Trophoblast cell (in vitro differentiated cells and primary cell): ENCODE measurements at regions not wholly inside any gene's neighbourhood (a gene's known extent, or its start where the extent isn't known, plus 50 kb on each side); places are given as distances from the start of the nearest gene placed in this dataset.

Experiments
- DNase-seq, 2 donors: peaks; one replicate each; pipeline ENCODE4 v3.0.0-alpha.2; 2016
- H2AFZ ChIP-seq: 2 replicates; pipeline ENCODE4 v1.6.1; 2013; ENCODE audit warnings: low read length, moderate library complexity, mild to moderate bottlenecking; ENCODE audit not compliant: insufficient read depth, poor library complexity
- H2AK5ac ChIP-seq: 2 replicates; pipeline ENCODE4 v1.6.1; 2013; ENCODE audit warnings: mild to moderate bottlenecking, low read length
- H2BK120ac ChIP-seq: 2 replicates; pipeline ENCODE4 v1.6.1; 2013; ENCODE audit warnings: low read length, mild to moderate bottlenecking, moderate library complexity; ENCODE audit not compliant: insufficient read depth, poor library complexity
- H2BK12ac ChIP-seq: 2 replicates; pipeline ENCODE4 v1.6.1; 2013; ENCODE audit warnings: mild to moderate bottlenecking, low read length, moderate library complexity
- H2BK5ac ChIP-seq: 2 replicates; pipeline ENCODE4 v1.6.1; 2013; ENCODE audit warnings: low read length, low read depth, moderate library complexity, mild to moderate bottlenecking; ENCODE audit not compliant: poor library complexity
- H3K14ac ChIP-seq: 2 replicates; pipeline ENCODE4 v1.6.1; 2013; ENCODE audit warnings: mild to moderate bottlenecking, low read length
- H3K18ac ChIP-seq: 2 replicates; pipeline ENCODE4 v1.6.1; 2013; ENCODE audit warnings: mild to moderate bottlenecking, low read length
- H3K23ac ChIP-seq: 2 replicates; pipeline ENCODE4 v1.6.1; 2013; ENCODE audit warnings: low read length
- H3K27ac ChIP-seq: 2 replicates; pipeline ENCODE4 v1.5.1; 2013; ENCODE audit warnings: low read depth, mild to moderate bottlenecking, inconsistent platforms, low read length, moderate library complexity
- H3K27me3 ChIP-seq: 2 replicates; pipeline ENCODE4 v1.6.1; 2013; ENCODE audit warnings: inconsistent platforms, mild to moderate bottlenecking, low read length, moderate library complexity; ENCODE audit not compliant: insufficient read depth
- H3K36me3 ChIP-seq, 2 experiments: 1 replicate in 1 of 2; 2 replicates in 1 of 2; pipeline ENCODE4 v1.6.1; 2013; ENCODE audit warnings: low read length in 2 of 2, mild to moderate bottlenecking in 2 of 2, moderate library complexity in 1 of 2; ENCODE audit not compliant: insufficient read depth in 2 of 2, control insufficient read depth in 1 of 2
- H3K4ac ChIP-seq: 2 replicates; pipeline ENCODE4 v1.6.1; 2013; ENCODE audit warnings: low read depth, mild to moderate bottlenecking, low read length, moderate library complexity
- H3K4me1 ChIP-seq, 2 experiments: 1 replicate in 1 of 2; 2 replicates in 1 of 2; pipeline ENCODE4 v1.6.1; 2013; ENCODE audit warnings: low read length in 2 of 2, mild to moderate bottlenecking in 2 of 2, moderate library complexity in 1 of 2; ENCODE audit not compliant: insufficient read depth in 2 of 2, control insufficient read depth in 1 of 2
- H3K4me2 ChIP-seq: 2 replicates; pipeline ENCODE4 v1.6.1; 2013; ENCODE audit warnings: inconsistent platforms, mild to moderate bottlenecking, low read length, moderate library complexity
- H3K4me3 ChIP-seq: 2 replicates; pipeline ENCODE4 v1.5.1; 2013; ENCODE audit warnings: mild to moderate bottlenecking, low read depth, low read length, inconsistent platforms
- H3K79me1 ChIP-seq: one replicate; pipeline ENCODE4 v1.6.1; 2013; ENCODE audit warnings: low read length
- H3K79me2 ChIP-seq: 2 replicates; pipeline ENCODE4 v1.6.1; 2013; ENCODE audit warnings: low read length, mild to moderate bottlenecking; ENCODE audit not compliant: control insufficient read depth, insufficient read depth, poor library complexity
- H3K9ac ChIP-seq: 2 replicates; pipeline ENCODE4 v1.6.1; 2013; ENCODE audit warnings: mild to moderate bottlenecking, low read length
- H3K9me3 ChIP-seq: 2 replicates; pipeline ENCODE4 v1.6.1; 2013; ENCODE audit warnings: low read depth, mild to moderate bottlenecking, control low read depth, inconsistent platforms, low read length; ENCODE audit not compliant: insufficient read depth
- H4K12ac ChIP-seq: 2 replicates; pipeline ENCODE4 v1.6.1; 2013; ENCODE audit warnings: low read depth, mild to moderate bottlenecking, low read length, moderate library complexity
- H4K8ac ChIP-seq: 2 replicates; pipeline ENCODE4 v1.6.1; 2013; ENCODE audit warnings: low read depth, mild to moderate bottlenecking, low read length, moderate library complexity
- H4K91ac ChIP-seq: one replicate; pipeline ENCODE4 v1.6.1; 2013; ENCODE audit warnings: low read depth, mild to moderate bottlenecking, low read length, moderate library complexity
- WGBS: extraction: QIAGEN DNeasy Blood & Tissue Kit; methylation state at CpG from one replicate; pipeline ENCODE4 v1.1.7; 2013; ENCODE audit warnings: missing lambda C conversion rate; ENCODE audit not compliant: insufficient read length, insufficient coverage; ENCODE audit errors: extremely low coverage; 5-methylcytosine and 5-hydroxymethylcytosine counted together

DNA sequence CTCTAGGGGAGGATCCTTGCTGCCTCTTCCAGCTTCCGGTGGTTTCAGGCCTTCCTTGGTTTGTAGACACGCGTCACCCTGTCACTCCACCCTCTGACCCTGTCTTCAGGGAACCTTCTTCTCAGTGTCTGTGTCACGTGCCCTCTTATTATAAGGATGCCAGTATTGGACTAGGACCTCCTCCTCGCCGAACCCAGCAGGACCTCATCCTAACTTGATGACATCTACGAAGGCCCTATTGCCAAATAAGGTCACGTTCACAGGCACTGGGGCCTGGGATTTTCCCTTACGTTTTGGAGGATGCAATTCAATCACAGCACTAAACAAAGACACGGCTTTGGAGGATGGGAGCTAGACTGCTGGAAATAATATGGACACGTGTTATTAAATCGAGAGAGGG is 408.7 kb downstream of the BRD1 start:
- H4K8ac ChIP-seq = no peak overlapping the region
- no peak overlapping the region for H2BK120ac ChIP-seq
- peaks cover 4 to 10% of the 10 kb centered on the region in 2 experiments for H3K4me1 ChIP-seq
- no peak overlapping the region for H3K23ac ChIP-seq
- H3K79me1 ChIP-seq = no peaks in the 10 kb centered on the region
- H3K27me3 ChIP-seq = no peaks in the 10 kb centered on the region
- DNase-seq = no peak
- H3K36me3 ChIP-seq = no peaks in the 10 kb centered on the region
- H4K12ac ChIP-seq = no peak overlapping the region
- no peak overlapping the region for H2AK5ac ChIP-seq
- no peak overlapping the region for H2BK12ac ChIP-seq
- no peak overlapping the region for H3K4me3 ChIP-seq
- H3K27ac ChIP-seq = no peak overlapping the region
- no peak overlapping the region for H4K91ac ChIP-seq
- no peak overlapping the region for H3K9ac ChIP-seq
- peaks cover 2% of the 10 kb centered on the region for H3K79me2 ChIP-seq
- no peak overlapping the region for H2AFZ ChIP-seq
- no CpG with 5 or more reads among the region's 12 CpGs for WGBS
- H3K9me3 ChIP-seq = peaks cover 5% of the 10 kb centered on the region
- H3K14ac ChIP-seq = no peak overlapping the region
- H3K4ac ChIP-seq = no peak overlapping the region
- H3K4me2 ChIP-seq = no peak overlapping the region
- H2BK5ac ChIP-seq = no peak overlapping the region
- no peak overlapping the region for H3K18ac ChIP-seq

DNA sequence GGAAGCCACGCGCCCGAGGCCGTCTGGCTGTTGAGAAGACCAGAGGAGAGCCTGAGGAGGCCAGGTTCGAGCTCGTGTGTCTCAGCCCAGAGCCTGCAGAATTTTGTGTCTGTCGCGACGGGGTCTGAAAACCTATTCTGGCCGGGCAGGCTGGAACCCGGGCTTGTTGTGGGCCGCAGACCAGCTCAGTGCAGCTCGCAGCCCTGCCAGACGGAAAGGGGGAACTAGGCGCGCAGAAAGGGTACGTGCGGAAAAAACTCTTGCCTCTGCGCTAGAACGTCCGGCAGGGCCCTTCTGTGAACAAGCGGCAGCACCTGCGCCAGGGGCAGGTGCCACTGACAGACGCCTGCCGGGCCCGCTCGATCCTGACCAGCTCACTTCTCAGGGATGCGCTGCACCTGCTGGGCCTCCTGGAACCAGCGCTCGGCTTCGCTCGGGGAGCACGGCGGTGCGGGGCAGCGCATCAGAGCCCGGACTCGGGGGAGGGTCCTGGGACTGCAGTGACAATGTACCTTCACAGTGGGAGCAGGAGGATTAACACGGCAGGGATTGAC is 409.3 kb downstream of the BRD1 start:
- no peak overlapping the region for H4K12ac ChIP-seq
- peaks cover 5% of the 10 kb centered on the region for H3K9me3 ChIP-seq
- peaks cover 2% of the 10 kb centered on the region for H3K79me2 ChIP-seq
- no peak overlapping the region for H2BK120ac ChIP-seq
- H3K9ac ChIP-seq = no peak overlapping the region
- no peak overlapping the region for H3K4me2 ChIP-seq
- H2AFZ ChIP-seq = no peak overlapping the region
- no peak for DNase-seq
- no peak overlapping the region for H3K23ac ChIP-seq
- H3K4ac ChIP-seq = no peak overlapping the region
- H2BK5ac ChIP-seq = no peak overlapping the region
- H3K4me3 ChIP-seq = no peak overlapping the region
- no CpG with 5 or more reads among the region's 39 CpGs for WGBS
- no peak overlapping the region for H4K8ac ChIP-seq
- H3K79me1 ChIP-seq = no peaks in the 10 kb centered on the region
- no peak overlapping the region for H3K18ac ChIP-seq
- no peaks in the 10 kb centered on the region for H3K27me3 ChIP-seq
- no peaks in the 10 kb centered on the region for H3K36me3 ChIP-seq
- peaks cover 3 to 10% of the 10 kb centered on the region in 2 experiments for H3K4me1 ChIP-seq
- no peak overlapping the region for H3K27ac ChIP-seq
- H2AK5ac ChIP-seq = no peak overlapping the region
- no peak overlapping the region for H3K14ac ChIP-seq
- H4K91ac ChIP-seq = no peak overlapping the region
- no peak overlapping the region for H2BK12ac ChIP-seq

DNA sequence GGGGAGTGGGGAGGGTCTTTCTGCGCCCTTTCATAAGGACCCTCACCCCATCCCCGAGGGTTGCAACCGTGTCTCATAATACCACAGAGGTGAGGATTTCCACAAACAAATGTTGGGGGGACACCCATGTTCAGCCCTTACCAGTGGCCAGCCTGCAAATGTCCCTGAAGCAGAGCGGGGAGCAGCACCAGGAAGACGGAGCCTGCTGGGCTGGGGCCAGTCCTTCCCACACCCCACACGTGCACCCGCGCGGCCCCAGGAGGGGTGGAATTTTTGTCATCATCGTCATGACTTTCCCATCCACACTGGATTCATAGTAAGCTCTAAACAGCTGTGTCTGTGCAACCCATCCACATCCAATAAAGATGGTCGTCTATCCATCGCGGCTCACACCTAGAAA is 409.8 kb downstream of the BRD1 start:
- Histone ChIP-seq H3K4me3 (no peak overlapping the region), H3K27ac (no peak overlapping the region), H3K4ac (no peak overlapping the region), H2BK120ac (no peak overlapping the region), H2AK5ac (no peak overlapping the region), H3K4me1 (peaks cover 0 to 4% of the 10 kb centered on the region in 2 experiments), H3K79me1 (no peaks in the 10 kb centered on the region), H3K4me2 (no peak overlapping the region), H4K12ac (no peak overlapping the region), H2BK5ac (no peak overlapping the region), H4K91ac (no peak overlapping the region), H3K23ac (no peak overlapping the region), H3K27me3 (no peaks in the 10 kb centered on the region), H3K36me3 (no peaks in the 10 kb centered on the region), H3K14ac (no peak overlapping the region), H3K9ac (no peak overlapping the region), H3K9me3 (no peaks in the 10 kb centered on the region), H3K18ac (no peak overlapping the region), H3K79me2 (no peaks in the 10 kb centered on the region), H2BK12ac (no peak overlapping the region), H2AFZ (no peak overlapping the region), H4K8ac (no peak overlapping the region)
- no peak for DNase-seq
- no CpG with 5 or more reads among the region's 13 CpGs for WGBS

DNA sequence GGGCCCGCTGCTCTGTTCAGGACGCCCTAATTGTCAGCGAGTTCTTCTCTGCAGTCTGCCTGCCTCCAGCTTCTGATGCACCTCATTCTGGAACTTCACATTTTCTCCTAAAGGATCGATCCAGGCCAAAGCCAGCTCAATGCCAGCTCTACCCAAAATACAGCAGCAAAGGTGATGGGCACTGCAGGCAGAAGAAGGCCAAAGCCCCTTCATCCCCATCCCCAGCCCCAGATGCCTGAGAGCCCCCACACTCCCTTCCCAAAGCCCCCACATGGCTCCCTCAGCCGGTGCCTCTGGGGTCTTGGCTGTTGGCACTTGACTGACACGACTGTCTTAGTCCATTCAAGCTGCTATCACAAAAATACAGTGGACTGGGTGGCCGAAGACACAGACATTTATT is 410.3 kb downstream of the BRD1 start:
- H3K9me3 ChIP-seq = no peaks in the 10 kb centered on the region
- no peak overlapping the region for H3K23ac ChIP-seq
- H2AFZ ChIP-seq = no peak overlapping the region
- no peak overlapping the region for H4K8ac ChIP-seq
- DNase-seq = no peak
- H3K4me1 ChIP-seq = no peaks in the 10 kb centered on the region
- no peak overlapping the region for H2AK5ac ChIP-seq
- H3K36me3 ChIP-seq = no peaks in the 10 kb centered on the region
- H3K4ac ChIP-seq = no peak overlapping the region
- H4K12ac ChIP-seq = no peak overlapping the region
- H3K9ac ChIP-seq = no peak overlapping the region
- H3K4me2 ChIP-seq = no peak overlapping the region
- H3K4me3 ChIP-seq = no peak overlapping the region
- WGBS = no CpG with 5 or more reads among the region's 7 CpGs
- H3K27me3 ChIP-seq = no peaks in the 10 kb centered on the region
- no peak overlapping the region for H3K18ac ChIP-seq
- H3K79me2 ChIP-seq = no peaks in the 10 kb centered on the region
- no peak overlapping the region for H2BK12ac ChIP-seq
- H2BK5ac ChIP-seq = no peak overlapping the region
- no peak overlapping the region for H4K91ac ChIP-seq
- H2BK120ac ChIP-seq = no peak overlapping the region
- H3K27ac ChIP-seq = no peak overlapping the region
- no peaks in the 10 kb centered on the region for H3K79me1 ChIP-seq
- H3K14ac ChIP-seq = no peak overlapping the region
